HG03135 (cell line): ENCODE measurements at regions not wholly inside any gene's neighbourhood (a gene's known extent, or its start where the extent isn't known, plus 50 kb on each side); places are given as distances from the start of the nearest gene placed in this dataset.
"Not testable (repeated sequence)": the region's sequence is repeated elsewhere in the genome, so short reads cannot be mapped to it uniquely, and the experiment has no call there.

ENCODE experiments used
- ATAC-seq: cut with Tn5 transposase; IDR thresholded peaks from one replicate; pipeline ENCODE4 v1.9.1; 2021; ENCODE audit warnings: mild to moderate bottlenecking, moderate library complexity; ENCODE audit not compliant: unreplicated experiment

DNA sequence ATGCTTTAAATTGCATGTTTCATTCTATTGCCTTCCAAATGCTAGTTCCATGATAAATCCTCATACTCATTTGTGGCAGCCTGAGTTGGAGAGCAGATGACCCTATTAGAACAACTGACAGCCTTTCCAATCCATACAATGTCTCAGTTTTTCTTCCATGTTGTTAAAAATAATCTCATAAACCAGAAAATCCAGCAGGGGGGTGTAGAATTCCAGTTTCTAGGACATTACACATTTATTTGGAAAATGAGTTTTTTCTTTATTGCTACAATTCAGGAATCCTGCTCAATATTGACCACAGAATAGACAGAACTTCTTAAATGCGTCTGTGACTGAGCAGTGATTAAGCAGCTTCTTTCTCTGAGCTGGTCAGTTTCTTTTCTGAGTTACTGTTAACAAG lies 174.2 kb upstream of the ATP10A start:
- ATAC-seq, result no peak

DNA sequence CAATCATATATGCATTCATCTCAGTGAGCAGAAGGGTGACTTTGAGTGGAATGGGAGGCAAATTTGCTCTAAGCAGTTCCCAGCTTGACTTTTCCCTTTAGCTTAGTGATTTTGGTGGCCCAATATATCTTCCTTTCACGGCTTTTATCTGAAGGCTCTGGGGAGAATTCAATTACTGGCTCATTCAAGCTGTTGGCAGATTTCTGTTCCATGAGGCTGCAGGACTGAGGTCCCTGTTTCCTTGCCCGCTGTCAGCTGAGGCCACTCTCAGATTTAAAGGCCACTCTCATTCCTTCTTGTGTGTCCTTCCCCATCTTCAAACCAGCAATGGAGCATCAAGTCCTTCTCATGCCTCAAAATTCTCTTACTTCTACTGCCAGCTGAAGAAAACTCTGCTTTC lies 170.4 kb upstream of the ATP10A start:
- ATAC-seq, result no peak

DNA sequence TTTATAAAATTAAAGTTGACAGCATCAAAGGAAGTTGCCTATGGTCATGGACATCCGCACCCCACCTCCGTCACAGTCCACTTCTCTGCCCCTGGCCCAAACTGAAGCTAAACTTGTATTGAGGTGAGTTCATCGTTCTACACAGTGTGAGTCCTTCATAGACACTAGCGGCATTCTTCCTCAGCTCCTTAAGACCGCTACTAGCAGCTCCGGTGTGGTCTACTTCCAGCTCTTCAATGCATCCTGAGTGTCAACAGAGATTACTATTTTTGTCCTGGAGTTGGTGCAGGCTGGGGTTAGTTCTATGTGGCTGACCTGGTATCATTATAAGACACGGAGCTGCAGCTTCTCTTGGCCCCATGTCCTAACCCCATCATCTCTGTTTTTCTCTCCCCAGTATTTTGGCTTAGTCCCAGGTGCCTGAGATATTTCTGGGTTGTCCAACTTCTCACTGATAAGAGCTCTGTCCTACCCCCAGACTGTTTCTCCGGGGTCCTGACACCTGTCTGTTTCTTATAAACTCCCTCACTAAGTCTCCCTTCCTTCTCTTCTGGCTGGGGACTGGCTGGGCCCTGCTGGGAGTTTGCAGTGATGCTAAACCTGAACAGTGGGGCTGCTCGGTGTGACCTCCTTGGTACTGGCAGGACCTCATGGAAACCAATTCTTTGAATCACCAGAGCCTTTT lies 169.2 kb upstream of the ATP10A start:
- no peak for ATAC-seq

DNA sequence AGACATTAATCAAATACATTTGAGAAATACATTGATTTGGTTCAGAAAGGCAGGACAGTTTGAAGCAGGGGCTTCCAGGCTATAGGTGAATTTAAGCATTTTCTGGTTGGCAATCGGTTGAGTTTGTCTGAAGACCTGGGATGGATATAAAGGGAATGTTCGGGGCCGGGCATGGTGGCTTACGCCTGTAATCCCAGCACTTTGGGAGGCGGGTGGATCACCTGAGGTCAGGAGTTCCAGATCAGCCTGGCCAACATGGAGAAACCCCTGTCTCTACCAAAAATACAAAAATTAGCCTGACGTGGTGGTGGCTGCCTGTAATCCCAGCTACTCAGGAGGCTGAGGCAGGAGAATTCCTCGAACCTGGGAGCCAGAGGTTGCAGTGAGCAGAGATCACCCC lies 166.5 kb upstream of the ATP10A start:
- not testable (repeated sequence) for ATAC-seq

DNA sequence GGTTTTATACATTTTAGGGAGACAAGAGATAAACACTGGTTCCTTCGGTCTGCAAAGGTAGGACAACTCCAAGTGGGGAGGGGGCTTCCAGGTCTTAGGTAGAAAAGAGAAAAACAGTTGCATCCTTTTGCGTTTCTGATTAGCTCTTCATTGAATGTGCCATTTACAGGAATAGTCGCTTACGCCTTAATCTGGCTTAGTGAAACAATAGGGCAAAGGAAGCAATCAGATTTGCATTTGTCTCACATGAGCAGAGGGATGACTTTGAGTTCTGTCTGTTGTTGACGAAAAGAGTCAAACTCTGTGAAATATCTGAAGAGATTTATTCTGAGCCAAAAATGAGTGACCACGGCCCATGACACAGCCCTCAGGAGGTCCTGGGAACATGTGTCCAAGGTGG lies 166.0 kb upstream of the ATP10A start:
- ATAC-seq, result no peak

DNA sequence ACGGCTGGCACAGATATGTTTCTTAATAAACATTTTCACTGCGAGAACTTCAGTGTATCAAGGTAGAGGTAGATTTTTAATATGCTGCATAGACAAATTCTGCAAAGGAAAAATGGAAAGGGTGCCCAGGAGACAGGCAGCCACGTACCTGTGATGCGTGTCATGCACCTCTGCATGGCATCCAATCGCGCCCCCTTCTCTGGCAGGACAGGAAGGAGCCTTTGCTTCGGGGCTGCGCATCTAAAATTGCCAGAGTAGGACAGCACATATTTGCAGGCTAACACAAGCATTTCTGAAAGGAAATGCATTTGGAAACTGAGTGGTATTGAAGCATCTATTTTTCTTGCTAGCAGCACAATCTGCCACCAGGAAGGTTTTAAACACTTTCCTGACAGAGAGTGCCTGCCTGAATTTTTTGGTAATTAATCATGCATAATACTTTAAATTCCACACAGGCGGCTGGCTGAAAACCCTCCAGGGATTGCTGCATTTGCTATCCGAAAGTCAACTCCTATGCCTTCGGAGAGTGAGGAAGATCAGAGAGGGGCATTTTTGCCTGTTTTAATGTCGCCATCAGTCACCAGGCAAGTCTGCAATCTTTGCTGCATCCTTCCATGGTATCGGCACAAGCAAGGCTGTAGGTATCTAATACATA lies 165.1 kb upstream of the ATP10A start:
- ATAC-seq, result no peak

DNA sequence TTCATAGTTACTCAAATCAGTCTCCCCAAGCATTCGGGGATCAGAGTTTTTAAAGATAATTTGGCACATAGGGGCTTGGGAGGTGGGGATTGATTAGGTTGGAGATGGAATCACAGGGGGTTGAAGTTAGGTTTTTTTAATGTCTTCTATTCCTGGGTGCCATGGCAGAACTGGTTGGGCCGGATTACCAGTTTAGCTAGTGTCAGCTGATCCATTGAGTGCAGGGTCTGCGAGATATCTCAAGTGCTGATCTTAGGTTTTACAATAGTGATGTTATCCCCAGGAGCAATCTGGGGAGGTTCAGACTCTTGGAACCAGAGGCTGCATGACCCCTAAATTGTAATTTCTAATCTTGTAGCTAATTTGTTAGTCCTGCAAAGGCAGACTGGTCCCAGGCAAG lies 163.5 kb upstream of the ATP10A start:
- ATAC-seq, result not testable (repeated sequence)

DNA sequence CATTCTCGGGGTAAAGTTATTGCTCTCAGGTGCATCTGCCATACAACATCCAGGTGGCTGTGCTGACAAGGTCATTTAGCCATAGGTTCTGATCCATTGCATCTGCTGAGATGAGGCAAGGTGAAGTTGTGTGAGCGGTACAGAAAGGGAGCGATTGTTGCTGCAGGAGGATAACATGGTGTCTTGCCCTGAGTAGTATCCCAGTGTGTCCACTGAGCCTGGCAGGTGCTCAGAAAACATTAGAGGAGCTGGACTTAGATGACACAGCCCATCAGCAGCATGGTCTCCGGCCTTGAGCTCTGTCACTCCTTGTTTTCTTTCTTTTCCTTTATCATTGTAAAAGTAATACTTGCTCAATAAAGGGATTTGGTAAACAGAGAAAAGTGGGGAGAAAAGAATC lies 161.1 kb upstream of the ATP10A start:
- no peak for ATAC-seq

DNA sequence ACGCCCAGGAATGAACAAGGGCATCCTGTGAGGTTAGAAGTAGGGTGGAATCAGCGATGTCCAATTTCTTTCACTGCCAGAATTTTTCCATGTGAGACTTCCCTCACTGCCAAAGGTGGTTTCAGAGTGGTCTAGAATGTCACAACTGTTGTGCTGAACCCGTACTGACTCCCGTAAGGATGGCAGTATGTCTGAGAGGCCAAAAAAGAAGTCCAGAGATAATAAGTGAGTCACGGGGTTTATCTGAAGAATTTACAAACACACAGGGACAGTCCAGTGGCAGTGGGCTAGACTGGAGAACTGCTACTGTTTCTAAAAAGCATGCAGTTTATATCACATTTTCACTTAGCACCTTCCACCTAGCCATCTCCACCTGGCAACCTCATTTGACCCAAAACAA lies 160.6 kb upstream of the ATP10A start:
- no peak for ATAC-seq

DNA sequence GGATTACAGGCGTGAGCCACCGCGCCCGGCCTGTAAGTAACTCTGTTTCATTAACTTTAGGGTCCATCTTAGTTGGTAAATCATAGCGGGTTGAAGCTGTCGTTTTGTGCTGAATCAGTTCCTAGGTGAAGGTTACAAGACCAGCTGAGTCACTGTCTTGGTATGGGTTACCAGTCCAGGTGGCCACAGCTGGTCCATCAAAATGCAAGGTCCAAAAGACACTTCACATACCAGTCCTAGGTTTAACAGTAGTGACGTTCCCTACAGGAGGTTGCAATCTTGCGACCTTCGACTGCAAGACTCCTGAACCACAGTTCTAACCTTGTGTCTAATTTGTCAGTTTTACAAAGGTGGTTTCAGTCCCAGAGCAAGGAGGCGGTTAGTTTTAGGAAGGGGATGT lies 160.1 kb upstream of the ATP10A start:
- ATAC-seq, result no peak

DNA sequence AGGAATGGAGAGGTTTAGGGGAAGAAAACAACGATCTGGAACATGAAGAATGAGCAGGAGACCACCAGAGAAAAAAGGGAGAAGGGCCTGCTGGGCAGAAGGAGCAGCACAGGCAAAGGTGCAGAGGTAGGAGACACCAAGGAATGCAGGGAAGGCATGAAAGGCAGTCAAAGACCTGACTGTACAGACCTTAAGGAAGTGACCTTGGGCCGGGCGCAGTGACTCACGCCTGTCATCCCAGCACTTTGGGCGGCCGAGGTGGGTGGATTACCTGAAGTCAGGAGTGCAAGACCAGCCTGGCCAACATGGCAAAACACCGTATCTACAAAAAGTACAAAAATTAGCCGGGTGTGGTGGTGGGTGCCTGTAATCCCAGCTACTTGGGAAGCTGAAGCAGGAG lies 157.7 kb upstream of the ATP10A start:
- ATAC-seq, result no peak

DNA sequence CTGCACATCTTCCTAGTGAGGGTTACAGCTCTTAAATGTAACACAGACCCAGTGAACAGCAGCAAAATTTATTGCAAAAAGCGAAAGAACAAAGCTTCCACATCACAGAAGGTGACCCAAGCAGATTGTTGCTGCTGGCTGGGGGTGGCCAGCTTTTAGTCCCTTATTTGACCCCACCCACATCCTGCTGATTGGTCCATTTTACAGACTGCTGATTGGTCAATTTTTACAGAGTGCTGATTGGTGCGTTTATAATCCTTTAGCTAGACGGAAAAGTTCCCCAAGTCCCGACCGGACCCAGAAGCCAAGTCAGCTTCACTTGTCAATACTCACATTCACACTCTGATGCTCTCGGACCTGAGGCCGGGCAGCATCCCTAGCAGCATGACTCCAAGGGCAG lies 154.5 kb upstream of the ATP10A start:
- no peak for ATAC-seq

DNA sequence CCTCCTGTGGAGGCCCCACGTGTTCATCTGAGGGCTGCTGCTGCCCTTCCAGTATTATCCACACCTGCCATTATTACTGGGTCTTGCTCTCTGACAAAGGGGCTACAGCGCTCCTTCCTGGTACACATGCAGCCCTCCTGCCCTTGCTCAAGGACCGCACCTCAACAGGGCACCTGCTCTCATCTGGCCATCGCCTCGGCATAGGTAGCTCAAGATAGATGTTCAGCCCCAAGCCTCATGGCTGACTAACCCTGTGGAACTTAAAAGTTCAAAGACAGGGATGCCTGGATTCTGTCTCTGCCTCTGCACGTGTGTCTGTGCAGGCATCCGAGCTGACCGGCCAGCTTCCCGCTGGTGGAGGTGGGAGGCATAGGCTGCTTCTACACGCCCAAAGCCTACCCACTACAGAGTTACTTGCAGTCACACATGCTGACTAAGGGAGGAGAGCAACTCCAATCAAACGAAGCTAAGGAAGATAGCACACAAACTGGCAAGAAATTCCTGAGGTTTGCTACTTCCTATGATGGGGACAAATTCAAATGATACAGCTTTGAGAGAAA lies 152.5 kb upstream of the ATP10A start:
- no peak for ATAC-seq

DNA sequence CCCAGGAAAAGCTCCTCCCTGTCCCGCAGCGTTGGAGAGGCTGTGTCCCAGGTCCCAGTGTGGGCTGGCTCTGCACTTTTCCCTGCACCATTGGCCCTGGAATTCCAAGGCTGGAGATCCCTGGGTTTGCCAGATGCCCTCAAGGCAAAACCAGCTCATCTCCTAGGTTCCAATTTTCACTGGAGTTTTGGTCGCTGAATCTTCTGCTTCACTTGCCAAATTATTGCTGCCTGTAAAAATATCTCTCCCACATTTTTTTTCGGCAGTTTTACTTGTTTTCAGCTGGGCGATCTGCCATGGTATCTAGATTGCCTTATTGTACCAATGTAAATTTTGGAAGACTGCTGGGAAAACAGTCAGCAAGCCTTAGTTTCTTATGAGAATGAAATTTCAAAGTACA lies 150.9 kb upstream of the ATP10A start:
- no peak for ATAC-seq

DNA sequence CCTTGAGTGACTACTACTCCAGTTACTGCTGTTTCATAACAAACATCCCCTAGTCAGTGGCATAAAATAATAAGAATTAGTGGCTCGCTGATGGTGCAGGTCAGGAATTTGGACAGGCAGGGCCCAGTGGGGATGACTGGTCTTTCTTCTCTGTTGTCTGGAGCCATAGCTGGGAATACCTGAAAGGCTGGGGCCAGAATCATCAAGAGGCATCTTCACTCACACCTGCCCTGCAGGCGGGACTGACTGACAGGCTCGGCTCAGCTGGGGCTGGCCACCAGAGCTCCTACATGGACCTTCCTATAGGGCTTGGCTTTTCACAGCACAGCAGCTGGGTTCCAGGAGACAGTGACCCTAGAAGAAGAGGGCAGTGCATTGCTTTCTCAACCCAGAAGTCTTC lies 148.8 kb upstream of the ATP10A start:
- no peak for ATAC-seq

DNA sequence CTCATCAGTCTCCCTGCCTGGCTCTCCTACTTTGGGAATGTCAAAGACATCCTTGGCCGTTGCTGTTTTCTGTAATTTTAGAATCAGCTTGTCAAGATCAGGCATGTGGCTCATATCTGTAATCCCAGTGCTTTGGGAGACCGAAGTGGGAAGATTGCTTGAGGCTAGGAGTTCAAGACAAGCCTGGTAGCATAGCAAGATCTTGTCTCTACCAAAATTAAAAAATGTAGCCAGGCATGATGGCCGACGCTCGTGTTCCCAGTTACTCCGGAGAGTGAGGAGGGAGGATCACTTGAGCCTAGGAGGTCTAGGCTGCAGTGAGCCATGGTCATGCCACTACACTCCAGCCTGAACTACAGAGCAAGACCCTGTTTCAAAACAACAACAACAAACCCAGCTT lies 144.0 kb upstream of the ATP10A start:
- no peak for ATAC-seq

DNA sequence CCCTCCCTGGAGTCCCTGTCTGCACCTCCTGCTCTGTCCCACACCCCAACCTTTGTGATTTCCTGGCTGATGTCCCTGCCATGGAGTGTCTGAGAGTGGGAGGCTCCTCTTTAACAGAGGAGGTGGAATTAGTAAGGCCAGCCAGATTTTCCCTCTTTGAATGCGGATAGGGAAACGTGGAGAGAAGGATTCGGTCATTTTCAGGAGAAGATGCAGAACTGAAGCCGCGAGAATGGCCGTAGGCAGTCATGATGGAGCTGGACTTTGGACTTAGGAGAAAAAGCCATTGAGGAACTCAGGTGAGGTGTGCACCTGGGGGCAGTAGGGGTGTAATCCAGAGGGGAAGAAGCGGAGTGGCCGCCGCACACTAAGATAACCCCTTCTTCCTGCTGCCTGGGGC lies 138.1 kb upstream of the ATP10A start:
- no peak for ATAC-seq

DNA sequence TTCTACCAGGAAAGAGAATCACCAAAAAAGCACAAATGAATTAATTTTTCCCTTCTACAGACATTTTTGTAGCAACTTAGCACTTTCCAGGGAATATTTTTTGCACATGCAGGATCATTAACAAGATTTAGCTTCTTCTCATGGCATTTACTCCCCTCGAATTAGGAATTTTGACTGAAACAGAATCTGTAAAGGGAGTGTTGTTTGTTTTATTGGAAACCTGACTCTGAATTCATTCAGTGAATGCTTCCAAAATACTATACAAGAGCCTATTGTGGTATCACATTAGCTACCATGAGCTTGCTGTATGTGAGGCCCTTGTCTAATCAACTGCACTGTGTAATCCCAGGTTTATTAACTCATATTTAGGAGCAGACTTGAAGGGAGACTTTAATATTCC lies 130.4 kb upstream of the ATP10A start:
- ATAC-seq, result no peak

DNA sequence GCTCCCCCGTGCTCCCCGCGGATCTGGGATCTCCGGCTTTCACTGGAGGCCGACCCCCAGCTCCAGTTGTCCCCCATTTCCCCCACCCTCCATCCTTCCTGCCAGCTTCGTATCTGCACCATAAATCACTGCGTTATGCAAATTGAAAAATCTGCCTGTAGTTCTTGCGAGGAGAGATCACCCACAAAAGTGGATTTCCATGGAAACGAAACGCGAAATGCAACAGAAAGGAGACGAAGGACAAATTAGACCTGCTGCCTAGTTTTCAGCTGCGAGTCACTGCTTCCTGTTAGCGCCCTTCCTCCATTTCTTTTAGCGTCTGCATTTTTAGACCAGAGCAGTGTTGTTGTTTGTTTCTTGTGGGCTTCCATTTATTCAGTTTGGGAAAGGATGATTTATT lies 127.1 kb upstream of the ATP10A start:
- no peak for ATAC-seq

DNA sequence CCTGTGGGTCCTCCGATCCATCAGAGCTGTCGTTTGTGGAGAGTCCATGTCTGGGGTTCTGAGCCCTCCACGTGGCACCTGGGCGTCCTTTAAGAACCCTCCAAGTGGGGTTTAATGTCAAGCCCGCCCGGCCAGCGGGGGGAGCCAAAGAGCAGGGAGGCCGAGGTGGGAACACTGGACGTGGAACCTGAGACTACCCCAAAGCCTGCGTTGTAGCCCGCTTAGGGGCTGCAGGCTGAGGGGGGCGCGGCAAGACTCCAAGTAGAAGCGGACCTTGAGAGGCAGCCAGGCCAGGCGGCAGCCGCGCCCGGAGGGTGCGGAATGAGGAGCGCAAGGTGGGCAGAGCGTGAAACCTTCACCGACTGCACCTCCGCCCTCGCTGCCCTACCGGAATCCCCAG lies 126.2 kb upstream of the ATP10A start:
- ATAC-seq, result no peak

DNA sequence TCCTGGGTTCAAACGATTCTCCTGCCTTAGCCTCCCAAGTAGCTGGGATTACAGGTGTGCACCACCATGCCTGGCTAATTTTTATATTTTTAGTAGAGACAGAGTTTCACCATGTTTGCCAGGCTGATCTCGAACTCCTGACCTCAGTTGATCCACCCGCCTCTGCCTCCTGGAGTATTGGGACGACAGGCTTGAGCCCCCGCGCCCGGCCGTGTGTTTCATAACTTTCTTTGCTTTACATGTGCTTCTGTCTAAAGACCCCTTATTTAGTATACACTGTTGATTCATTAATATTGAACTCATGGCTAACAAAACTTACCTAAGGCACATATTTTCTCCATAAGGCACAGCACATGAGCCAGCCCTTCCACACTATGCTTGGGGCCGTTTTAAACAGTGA lies 125.6 kb upstream of the ATP10A start:
- not testable (repeated sequence) for ATAC-seq

DNA sequence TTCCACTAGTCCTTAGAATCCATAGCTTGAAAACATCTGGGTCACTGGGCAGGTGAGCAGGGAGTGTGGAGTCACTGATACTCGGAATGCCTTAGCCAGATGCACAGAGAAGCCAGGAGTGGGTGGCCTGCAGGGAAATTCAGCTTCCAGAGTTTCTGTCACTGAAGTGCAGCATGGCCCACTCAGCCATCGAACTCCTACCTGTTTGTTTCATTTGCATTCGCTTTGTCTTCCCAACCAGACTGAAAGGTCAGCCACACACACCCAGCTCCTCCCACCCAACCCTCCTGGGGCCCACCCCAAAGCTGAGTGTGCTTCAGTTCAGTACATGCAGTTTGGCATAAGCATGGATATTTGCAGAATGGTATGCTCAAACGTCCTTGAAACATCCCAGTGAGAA lies 124.5 kb upstream of the ATP10A start:
- no peak for ATAC-seq

DNA sequence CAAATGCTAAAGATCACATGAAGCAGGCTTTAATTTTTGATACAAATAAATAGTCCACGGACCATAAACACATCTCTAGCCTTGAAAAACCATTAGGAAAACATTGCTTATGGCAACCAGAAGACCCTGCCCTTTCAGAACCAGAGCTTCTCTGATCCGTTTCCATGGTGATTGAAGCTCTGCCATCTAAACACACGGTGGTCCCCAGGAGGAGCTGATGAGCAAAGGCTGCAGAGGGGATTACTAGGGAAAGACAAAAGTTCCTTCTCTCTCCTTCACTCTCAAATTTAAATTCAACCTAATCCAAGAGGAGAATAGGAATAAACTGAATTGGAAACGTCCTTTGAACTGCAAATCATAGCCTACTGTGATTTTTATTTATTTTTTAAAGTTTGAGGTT lies 122.0 kb upstream of the ATP10A start:
- ATAC-seq, result no peak
